NCI-H345 treated with DMSO at 0.1 percent for 48 hours (cell line): ENCODE measurements at regions not wholly inside any gene's neighbourhood (a gene's known extent, or its start where the extent isn't known, plus 50 kb on each side); places are given as distances from the start of the nearest gene placed in this dataset.

ENCODE experiments used
- DNase-seq: peaks from one replicate; lab custom pipeline; 2025; ENCODE audit not compliant: unreplicated experiment; lab: John Stamatoyannopoulos, UW

DNA sequence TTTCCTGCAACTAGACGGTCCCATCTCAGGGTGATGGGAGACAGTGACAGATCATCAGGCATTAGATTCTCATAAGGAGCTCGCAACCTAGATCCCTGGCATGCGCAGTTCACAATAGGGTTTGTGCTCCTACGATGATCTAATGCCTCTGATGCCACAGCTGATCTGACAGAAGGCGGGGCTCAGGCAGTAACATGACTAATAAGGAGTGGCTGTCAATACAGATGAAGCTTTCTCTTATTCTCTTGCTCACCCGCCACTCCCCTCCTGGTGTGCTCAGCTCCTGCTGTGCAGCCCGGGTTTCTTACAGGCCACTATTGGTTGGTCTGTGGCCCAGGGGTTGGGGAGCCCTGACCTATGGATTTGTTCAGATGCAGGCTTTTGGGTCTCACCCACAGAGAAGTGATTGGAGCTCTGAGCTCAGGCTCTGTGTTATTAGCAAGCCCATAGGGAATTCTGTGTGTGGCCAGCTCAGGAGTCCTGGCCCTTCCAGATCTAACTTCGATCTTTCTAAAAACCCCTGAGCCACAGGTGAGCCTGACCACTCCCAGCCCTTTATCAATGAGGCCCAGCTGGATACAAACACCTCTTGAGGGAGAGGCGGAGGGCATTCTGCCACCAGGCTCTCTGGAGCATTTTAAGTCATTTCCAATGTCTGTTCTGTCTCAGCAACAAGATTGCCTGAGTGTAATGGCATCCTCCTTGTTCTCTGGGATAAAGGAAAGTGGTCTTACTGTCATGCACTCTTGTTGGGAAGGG is 351.8 kb downstream of the BUD13 start:
- no peak for DNase-seq

DNA sequence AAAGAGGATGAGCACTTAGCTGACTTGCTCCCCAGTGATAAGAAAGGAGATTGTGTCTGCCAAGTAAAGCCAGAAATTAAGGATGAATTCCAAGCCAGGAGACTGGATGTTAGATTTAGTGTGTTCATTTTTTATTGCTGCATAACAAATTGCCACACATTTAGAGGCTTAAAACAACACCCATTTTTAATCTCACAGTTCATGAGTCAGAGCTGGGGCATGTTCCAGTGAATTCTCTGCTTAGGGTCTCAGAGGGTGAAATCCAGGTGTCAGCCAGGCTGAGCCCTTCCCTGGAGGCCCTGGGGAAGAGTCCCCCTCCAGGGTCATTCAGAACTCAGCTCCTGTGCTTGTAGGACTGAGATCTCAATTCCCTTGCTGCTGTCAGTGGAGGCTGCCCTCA is 352.8 kb downstream of the BUD13 start:
- DNase-seq, result no peak

DNA sequence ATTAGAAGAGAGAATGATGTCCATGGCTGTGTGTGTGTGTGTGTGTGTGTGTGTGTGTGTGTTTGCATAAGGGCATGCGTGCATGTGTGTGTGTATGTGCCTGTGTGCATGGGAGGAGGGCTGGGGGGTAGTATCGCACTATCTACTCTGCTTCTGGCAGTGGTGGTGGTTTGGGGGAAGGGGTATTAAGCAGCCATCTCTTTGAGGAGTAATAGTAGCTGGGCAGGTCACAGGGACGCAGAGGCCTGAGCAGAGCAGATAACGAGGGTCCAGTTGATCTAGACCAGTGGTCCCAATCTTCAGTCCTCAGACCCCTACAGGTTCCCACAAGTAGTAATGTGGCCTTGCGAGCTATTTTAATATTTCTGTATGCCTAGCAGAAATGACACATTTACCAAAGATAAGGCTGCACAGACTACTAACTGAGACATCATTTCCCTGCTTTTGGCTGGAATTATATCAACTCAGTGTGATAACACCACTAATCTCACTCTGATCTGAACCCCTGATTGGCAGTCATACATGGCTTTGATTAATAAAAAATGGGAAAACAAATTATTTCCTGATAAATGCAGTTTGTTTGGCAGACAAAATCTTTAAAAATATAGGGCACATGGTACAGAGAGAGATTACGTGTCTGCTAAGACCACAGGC is 354.3 kb downstream of the BUD13 start:
- no peak for DNase-seq

DNA sequence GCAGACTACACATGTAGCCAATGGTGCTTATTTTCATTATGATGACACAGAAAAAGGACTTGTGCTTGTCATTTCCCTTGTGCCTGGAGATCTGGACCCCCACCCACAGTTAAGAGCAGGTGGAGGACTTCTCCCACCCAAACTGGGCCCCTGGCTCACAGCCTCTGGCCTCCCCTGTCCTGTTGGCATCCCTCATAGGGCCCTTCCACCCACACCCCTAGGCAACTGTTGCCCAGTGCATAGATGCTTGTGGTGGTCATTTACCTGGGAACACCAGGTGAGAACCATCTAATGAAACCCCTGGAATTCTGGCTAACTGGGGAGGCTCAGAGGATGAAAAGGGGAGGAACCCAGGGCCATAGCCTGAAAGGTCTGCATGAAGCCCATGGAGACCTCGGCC is 355.9 kb downstream of the BUD13 start:
- DNase-seq, result no peak

DNA sequence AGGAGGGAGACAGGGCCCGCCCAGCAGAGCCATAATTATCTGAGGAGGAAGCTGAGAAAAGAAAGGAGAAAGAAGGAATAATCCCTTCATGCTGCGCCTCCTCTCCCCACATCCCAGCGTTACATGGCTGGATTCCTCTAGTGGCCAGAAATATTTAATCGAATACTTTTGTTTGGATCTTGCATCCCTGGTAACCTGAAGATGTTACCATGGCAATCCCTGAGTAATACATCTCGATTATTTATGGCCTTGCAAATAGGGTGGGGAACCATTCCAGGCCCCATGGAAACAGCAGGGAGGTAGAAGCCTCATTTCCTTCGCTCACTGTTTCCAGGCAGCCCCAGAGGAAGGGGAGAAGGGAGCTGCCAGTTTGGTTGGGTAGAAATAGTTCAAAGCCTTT is 357.7 kb downstream of the BUD13 start:
- no peak for DNase-seq

DNA sequence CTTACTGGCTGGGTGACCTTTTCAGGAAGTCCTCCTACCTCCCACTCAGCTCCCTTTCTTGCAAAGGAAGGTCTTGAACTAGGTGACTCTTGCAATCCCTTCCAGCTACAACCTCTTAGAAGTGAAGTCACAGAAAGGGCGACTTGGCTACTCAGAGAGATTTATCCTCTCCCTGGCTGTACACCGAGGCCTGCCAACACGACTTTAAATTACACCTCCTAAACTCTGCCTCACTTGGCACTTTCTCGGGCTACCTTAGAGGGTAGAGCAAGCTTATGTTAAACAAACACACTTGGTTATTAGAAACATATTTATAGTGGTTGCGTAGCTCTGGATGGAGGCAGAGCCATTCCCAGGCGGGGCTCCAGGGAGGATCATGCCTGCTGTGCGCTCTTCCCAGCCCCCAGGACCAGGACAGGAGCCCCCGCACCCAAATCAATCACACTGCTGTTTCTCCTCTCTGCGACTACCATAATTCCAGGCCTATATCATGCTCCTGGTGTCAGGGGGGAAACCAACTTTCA is 358.4 kb downstream of the BUD13 start:
- DNase-seq, result no peak

DNA sequence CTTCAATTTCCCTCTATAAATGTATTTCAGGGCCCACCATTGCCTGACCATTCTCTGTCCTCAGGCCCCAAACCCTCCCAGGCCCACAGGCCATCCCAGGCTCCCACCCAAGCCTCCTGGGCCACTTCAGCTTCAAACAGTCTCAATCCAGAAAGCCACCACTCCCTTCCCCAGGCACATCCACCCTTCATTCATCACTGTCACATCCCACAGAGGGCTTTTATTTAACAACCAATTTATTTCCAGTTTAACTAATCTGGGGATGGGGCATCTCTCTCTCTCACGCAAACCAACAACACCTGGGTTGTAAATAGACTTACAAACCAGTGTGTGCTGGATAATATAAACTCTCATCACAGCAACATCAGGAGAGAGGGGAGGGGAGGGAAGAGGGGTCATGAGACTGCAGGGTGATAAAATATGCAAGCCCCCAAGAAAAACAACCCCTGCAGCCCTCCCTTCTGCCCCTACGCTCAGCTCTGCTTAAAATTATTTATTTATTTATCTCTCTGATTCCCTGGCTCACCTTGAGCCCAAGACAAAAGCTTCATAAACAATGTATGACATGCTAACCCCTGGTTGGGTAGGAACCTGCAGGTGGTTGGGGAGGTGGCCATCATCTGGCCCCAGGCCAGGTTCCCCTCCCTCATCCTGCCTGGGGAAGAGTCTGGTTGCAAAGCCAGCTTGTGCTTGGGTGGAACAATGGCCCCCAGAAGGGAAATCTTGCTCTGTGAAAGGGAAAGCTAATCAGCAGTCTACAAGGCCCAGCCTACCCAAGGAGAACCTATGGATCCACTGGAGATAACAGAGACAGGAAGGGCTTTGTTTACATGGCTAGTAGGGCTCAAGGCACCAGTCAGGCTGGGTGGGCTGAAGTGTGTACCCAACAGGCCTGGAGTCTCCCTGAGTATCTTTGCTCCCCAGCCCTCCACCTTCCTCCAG is 359.2 kb downstream of the BUD13 start:
- peak; percentile 84 for DNase-seq

DNA sequence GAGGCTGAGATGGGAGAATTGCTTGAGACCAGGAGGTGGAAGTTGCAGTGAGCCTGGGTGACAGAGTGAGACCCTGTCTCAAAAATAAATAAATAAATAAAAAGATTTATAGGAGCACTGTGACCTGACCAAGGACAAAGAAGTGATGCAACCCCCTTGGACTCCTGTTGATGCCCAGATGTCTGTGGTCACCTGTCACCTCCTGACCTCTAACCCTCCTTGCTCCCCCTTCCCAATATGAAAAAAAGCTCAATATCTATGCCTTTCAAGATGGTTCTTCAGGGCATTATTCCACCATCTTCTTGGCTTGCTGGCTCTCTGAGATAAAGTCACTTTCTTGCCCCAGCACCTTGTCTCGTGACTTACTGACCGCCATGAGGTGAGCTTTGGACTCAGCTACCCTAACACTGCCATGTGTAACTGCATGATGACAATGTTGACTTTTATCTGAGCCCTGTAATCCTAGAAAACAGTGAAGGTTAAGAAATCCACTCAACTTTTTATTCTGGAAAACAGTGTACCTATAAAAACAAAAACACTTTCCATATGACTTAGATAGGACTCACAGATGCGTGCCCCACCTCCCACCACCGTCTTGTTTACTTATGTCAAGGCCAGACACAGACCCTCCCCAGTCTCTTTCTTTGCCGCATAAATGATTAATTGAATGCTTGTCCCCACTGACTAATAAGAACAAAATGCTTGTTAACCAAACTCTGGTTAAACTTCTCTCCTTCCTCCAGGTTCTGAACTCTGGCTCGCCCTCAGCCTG is 360.5 kb downstream of the BUD13 start:
- no peak for DNase-seq

DNA sequence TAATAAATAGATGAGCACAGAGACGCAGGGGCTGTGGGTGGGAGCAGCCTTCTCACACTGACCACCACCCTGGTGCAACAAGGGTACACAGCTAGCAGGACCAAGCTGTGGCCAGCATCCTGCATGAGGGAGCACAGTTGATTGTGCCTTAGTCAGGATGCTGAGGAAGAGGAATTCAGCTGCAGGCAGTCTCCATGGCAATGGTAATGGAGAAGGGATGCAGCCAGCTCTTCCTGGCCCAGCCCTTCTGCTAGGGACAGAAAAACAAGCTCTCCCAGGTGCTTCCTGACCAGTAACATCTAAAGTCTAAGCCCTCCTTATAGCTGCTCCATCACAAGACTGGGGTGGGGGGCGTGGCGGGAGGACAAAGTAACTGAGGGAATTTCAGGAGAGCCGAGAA is 363.5 kb downstream of the BUD13 start:
- no peak for DNase-seq

DNA sequence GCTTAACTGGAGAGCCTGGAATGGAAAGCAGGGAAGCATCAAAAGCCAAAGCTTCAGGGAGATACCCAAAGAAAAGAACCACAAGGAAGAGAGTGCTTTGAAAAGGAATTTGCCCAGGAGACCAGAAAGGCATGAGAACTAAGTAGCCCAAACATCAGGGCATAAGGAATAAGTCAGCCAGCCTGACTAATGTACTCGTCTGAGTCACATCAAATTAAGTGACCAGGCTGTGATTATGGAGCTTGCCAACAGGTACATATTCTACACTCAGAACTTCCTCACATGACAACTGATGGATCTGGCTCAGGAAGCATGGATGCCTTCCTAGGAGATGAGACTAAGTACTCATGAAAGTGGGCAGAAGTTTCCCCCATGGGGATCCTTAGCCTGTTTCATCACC is 366.7 kb downstream of the BUD13 start:
- DNase-seq, result no peak

DNA sequence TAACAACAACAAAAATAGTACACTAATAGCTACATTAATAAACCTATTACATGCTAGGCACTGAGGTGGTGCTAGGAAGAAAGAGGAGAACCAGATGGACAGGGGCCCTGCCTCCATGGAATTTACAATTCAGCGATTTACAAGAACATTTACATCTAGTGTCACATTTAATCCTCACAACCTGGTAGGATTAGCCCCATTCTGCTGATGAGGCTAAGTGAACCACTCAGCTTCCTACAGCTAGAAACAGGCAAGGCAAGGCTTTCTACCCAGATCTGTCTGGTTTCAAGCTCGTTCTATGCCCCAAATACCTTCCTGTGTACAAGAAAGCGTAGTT is 368.4 kb downstream of the BUD13 start:
- DNase-seq, result no peak

DNA sequence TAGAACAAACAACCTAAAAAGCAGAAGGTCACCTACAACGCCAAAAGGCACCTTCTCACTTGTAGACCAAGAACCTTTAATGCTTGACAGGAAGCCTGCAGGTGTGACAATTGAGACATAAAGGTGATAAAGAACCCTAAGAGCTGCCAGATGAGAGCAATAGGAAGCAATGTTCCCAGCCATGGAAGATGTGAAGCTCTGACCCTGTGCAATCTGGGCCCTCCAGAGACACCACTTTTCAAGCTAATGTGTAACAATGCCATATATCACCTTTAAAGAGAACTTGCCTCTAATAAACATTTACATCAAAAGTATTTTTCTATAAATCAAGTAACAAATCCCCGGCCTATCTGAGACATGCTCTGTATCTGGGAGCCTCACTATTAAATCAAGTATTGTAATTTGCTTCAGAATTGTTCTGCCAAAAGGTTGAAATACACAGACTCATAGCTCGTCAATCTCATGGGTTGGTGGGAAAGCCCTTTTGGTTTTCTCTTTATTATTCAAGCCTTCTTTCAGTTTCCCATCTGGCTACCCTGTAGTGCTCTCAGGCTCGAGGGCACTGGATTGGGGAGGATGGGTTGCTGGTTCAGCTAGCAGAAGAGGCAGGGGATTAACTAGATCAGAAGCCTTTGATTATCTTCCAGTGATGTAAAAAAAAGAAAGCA is 368.9 kb downstream of the BUD13 start:
- DNase-seq, result no peak

DNA sequence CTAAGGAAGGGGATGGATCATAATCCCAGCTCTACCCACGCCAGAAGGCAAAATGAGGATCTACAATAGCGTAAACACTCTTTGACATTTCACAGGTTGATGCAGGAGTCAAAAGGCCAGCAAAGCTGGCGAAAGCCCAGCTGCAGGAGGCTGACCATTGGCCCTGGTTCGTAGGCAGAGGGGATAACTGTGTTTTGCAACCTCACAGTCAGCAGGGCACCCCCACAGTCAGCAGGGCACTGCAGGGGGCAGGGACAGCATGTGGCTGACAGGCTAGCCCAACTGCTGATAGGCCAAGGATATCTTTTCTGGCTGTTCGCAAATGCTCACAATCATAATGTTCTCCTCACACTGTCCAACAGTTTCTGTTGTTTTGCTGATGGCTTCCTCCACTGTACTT is 372.7 kb downstream of the BUD13 start:
- DNase-seq, result no peak

DNA sequence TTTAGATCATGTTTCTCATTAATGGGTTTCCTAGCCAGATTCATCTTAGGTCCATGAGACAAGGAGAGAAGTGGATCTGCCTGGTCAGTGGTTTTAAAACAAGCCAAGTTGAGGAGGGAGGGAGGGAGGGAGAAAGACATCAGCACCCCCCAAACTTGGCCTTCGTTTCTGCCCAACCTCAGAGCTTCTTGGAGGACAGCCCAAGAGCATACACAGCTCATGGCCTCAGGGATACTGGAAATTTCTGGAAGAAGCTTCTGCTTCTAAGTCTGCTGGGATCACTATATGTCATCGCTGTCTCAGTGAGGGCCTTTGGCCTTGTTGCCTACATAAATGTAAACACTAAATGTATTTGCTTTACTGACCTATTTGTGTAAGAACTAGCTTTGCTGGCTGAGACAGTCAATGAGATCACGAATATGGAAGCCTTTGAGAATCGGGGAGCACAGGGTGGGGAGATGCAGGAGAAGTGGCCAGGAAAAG is 375.1 kb downstream of the BUD13 start:
- no peak for DNase-seq

DNA sequence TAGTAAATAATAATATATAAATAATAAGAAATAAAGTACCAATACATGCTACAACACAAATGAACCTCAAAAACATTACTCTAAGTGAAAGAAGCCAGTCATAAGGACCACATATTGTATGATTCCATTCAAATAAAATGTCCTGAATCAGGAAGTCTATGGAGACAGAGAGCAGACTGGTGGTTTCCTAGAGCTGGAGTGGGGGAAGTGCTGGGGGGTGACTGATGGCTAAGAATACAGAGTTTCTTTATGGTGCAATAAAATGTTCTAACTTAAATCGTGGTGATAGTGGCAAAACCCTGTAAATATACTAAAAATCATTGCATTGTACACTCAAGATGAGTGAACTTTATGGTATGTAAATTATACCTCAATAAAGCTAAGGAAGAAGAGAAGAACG is 376.5 kb downstream of the BUD13 start:
- no peak for DNase-seq

DNA sequence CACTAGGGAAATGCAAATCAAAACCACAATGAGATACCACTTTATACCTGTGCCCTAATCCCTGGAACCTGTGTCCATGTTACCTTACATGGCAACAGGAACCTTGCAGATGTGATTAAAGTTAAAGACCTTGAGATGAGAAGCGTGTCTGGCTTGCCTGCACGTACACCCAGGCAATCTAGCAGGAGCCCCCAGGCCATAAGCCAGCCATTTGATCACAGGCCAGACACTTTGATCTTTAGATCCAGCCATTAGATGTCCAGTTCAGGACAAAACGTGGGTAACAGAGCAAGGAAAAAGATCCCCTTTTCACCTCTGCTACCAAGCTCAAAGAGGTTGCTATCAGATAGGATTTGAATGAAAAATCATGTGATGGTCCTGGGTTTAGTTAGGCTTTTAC is 378.8 kb downstream of the BUD13 start:
- no peak for DNase-seq

DNA sequence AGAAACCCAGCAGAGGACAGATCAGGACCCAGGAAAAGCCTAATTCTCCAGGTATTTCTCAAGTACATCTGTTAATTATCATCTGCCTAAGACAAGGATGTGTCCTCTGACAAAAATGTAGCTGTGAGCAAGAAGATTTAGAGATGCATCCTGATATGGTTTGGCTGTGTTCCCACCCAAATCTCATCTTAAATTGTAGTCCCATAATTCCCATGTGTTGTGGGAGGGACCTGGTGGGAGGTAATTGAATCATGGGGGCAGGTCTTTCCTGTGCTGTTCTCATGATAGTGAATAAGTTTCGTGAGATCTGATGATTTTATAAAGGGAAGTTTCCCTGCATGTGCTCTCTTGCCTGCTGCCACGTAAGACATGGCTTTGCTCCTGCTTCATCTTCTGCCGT is 381.8 kb downstream of the BUD13 start:
- no peak for DNase-seq

DNA sequence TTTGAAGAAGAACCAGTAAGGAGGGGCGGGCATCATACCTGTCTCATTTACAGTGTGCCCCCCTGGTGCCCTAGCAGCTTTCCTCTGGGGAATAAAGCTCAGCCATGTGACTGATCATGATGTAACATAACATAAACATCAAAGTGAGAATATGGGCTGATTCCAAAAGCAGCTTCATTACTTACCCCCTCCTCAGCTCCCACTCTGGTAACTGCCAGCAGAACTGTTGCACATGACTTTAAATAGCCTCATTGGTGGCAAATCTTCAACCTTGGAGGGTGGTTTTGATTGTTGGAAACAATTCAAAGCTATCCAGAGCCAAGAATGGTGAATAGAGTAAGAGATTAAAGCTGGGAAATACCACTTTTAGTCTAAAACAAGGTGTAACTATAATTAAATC is 384.6 kb downstream of the BUD13 start:
- DNase-seq, result no peak

DNA sequence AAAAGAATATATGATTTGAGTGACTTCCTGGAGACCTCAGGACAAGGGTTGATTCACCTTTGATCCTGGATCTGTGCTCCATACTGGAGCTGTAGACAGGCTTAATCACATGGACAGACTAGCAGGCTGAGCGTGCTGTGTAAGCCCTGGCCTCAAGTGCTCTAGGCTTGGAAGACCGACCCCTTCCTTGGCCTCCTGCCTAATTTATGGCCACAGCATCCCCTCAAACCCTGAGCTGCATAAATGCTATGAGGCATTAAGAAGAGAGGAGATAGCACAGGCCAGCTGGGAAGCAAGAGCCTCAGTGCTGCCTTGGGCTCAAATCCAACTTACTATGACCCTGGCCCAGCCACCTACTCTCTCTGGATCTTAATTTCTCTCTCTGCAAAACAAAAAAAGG is 385.1 kb downstream of the BUD13 start:
- no peak for DNase-seq

DNA sequence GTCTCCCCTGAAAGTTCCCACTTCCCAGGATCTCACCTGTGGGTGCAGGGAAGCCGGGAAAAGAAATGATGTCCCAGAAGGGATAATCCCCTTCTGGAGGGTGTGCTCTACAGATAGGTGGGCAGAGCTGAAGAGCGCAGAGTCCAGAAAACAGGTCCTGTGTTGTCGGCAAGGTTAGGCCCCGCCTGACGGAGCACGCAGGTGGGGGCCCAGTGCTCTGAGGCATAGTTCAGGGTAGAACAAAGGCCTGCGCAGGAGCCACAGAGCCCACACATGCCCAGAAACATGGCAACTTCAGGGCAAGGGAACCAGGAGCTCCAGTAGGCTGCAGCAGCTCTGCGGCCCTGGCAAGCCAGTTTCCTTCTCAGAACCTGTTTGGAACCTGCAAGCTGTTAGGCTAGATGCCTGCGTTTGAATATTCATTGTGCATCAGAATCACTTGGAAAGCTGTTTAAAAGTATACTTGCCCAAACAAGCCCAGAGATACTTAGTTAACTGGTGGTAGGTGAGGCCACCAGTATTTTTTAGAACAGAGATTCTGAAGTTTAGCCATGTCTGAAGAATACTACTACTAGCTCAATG is 386.6 kb downstream of the BUD13 start:
- no peak for DNase-seq
